ENCODE measurements at regions not wholly inside any gene's neighbourhood (a gene's known extent, or its start where the extent isn't known, plus 50 kb on each side); places are given as distances from the start of the nearest gene placed in this dataset.

DNA sequence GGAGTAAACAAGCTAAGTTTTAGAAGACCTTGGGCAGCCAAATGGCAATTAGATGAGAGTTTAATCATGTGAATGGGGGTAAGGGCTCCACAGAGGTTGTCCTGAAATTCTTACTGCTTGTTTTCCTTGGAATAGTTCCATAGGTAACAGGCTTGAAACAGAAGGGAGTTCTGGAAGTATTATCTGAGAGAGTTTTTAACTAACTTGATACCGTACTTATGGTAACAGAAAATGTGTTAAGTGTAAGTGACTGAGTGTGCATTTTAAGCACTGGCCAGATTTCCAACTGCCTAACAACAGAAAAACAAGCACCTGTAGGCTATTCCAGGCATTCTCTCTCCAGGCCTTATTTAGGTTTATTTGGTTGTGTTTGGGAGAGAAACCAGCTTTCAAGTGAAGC is 414.6 kb upstream of the PDE3A start:
- no CpG with 5 or more reads among the region's 1 CpG for WGBS (ENCODE audit: insufficient coverage)
- H3K27ac Mint-ChIP-seq = no peak overlapping the region
- POLR2A ChIA-PET = no interaction called here
- ATAC-seq (ENCODE audit: low read depth) (no peak), DNase-seq (no peak)
- H3K27me3 Mint-ChIP-seq = no peaks in the 10 kb centered on the region
- H3K4me3 Mint-ChIP-seq = no peak overlapping the region
- H3K27me3 ChIP-seq (replicated peaks in 1 of 4; ENCODE audit: control extremely low read depth in 1 of 4, control insufficient read depth in 3 of 4, insufficient read depth in 4 of 4, low read length in 3 of 4) = no peaks in the 10 kb centered on the region
- H4K20me1 ChIP-seq (ENCODE audit: control insufficient read depth, insufficient read depth, low read length, poor library complexity, severe bottlenecking) = no peaks in the 10 kb centered on the region
- no peaks in the 10 kb centered on the region for H3K4me1 Mint-ChIP-seq
- H3K9ac ChIP-seq (ENCODE audit: low read length) = no peak overlapping the region
- H3K9me3 Mint-ChIP-seq (ENCODE audit: insufficient read depth) = peaks cover under 1% of the 10 kb centered on the region
- H3K79me2 ChIP-seq (ENCODE audit: control insufficient read depth, insufficient read depth, low read length) = no peaks in the 10 kb centered on the region
- CTCF ChIA-PET = no interaction called here
- no peak overlapping the region for H3K27ac ChIP-seq (ENCODE audit: low read length in 2 of 2)
- H2AFZ ChIP-seq (ENCODE audit: insufficient read depth, low read depth, low read length, poor library complexity, severe bottlenecking) = no peak overlapping the region
- no peaks in the 10 kb centered on the region for H3K4me1 ChIP-seq (ENCODE audit: control insufficient read depth in 2 of 2, insufficient read depth in 2 of 2, low read length in 2 of 2)
- H3K4me3 ChIP-seq (ENCODE audit: control extremely low read depth in 1 of 5, extremely low read depth in 1 of 5, insufficient read depth in 1 of 5, low read depth in 2 of 5, low read length in 4 of 5) = no peak overlapping the region
- TF ChIP-seq, protein P1, sequence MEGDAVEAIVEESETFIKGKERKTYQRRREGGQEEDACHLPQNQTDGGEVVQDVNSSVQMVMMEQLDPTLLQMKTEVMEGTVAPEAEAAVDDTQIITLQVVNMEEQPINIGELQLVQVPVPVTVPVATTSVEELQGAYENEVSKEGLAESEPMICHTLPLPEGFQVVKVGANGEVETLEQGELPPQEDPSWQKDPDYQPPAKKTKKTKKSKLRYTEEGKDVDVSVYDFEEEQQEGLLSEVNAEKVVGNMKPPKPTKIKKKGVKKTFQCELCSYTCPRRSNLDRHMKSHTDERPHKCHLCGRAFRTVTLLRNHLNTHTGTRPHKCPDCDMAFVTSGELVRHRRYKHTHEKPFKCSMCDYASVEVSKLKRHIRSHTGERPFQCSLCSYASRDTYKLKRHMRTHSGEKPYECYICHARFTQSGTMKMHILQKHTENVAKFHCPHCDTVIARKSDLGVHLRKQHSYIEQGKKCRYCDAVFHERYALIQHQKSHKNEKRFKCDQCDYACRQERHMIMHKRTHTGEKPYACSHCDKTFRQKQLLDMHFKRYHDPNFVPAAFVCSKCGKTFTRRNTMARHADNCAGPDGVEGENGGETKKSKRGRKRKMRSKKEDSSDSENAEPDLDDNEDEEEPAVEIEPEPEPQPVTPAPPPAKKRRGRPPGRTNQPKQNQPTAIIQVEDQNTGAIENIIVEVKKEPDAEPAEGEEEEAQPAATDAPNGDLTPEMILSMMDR (IDR thresholded peaks at IDR 0.05) = no peak
- no peak for TF ChIP-seq EZH2 (IDR thresholded peaks at IDR 0.05; ENCODE audit: borderline replicate concordance, insufficient read depth, low read depth, low read length, poor library complexity, severe bottlenecking)
- intact Hi-C loops (cut with micrococcal nuclease) = no loop called here
- H3K4me2 ChIP-seq (replicated peaks; ENCODE audit: low read depth, low read length, poor library complexity, severe bottlenecking) = no peak overlapping the region
- peaks cover 0 to 9% (median 0%) of the 10 kb centered on the region in 3 donors for H3K9me3 ChIP-seq (ENCODE audit: control extremely low read depth in 1 of 3, control insufficient read depth in 2 of 3, insufficient read depth in 1 of 3, low read length in 2 of 3)
- no peaks in the 10 kb centered on the region for H3K36me3 ChIP-seq (replicated peaks in 1 of 2; ENCODE audit: control extremely low read depth in 1 of 2, control insufficient read depth in 1 of 2, extremely low read depth in 1 of 2, insufficient read depth in 2 of 2, low read length in 1 of 2)

DNA sequence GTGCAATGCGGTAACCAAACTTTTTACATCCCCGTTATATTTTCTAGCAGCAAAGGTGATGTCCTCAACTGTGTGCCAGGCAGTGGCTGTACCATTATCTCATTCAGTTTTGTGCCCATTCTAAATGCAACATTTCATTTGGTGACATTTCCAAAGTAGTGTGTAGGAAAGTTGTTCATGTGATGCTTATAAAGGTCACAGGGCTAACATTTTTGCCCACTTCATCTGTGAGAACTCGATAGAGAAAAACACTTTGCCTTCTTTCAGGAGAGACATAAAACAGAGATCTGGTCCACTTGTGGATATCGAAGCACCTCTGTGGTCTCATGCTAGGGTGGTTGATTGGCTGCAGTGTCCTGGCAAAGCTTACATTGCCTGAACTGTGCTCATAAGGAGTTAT is 414.2 kb upstream of the PDE3A start:
- CTCF ChIA-PET = no interaction called here
- 95% methylated on average over 4 of the region's 4 CpGs for WGBS (ENCODE audit: insufficient coverage)

More for the DNA sequence above, 414.2 kb upstream of the PDE3A start:
- Histone ChIP-seq H3K36me3 (replicated peaks in 1 of 2; ENCODE audit: control extremely low read depth in 1 of 2, control insufficient read depth in 1 of 2, extremely low read depth in 1 of 2, insufficient read depth in 2 of 2, low read length in 1 of 2) (no peaks in the 10 kb centered on the region), H3K27ac (ENCODE audit: low read length in 2 of 2) (no peak overlapping the region), H3K4me1 (ENCODE audit: control insufficient read depth in 2 of 2, insufficient read depth in 2 of 2, low read length in 2 of 2) (no peaks in the 10 kb centered on the region), H3K4me3 (ENCODE audit: control extremely low read depth in 1 of 5, extremely low read depth in 1 of 5, insufficient read depth in 1 of 5, low read depth in 2 of 5, low read length in 4 of 5) (no peak overlapping the region), H3K79me2 (ENCODE audit: control insufficient read depth, insufficient read depth, low read length) (no peaks in the 10 kb centered on the region), H3K4me2 (replicated peaks; ENCODE audit: low read depth, low read length, poor library complexity, severe bottlenecking) (no peak overlapping the region), H2AFZ (ENCODE audit: insufficient read depth, low read depth, low read length, poor library complexity, severe bottlenecking) (no peak overlapping the region), H3K27me3 (replicated peaks in 1 of 4; ENCODE audit: control extremely low read depth in 1 of 4, control insufficient read depth in 3 of 4, insufficient read depth in 4 of 4, low read length in 3 of 4) (no peaks in the 10 kb centered on the region), H4K20me1 (ENCODE audit: control insufficient read depth, insufficient read depth, low read length, poor library complexity, severe bottlenecking) (no peaks in the 10 kb centered on the region), H3K9me3 (ENCODE audit: control extremely low read depth in 1 of 3, control insufficient read depth in 2 of 3, insufficient read depth in 1 of 3, low read length in 2 of 3) (peaks cover 0 to 9% (median 0%) of the 10 kb centered on the region in 3 donors), H3K9ac (ENCODE audit: low read length) (no peak overlapping the region)
- TF ChIP-seq EZH2 (IDR thresholded peaks at IDR 0.05; ENCODE audit: borderline replicate concordance, insufficient read depth, low read depth, low read length, poor library complexity, severe bottlenecking) = no peak
- TF ChIP-seq, protein P1 (IDR thresholded peaks at IDR 0.05) = no peak
- H3K27ac Mint-ChIP-seq = no peak overlapping the region
- DNase-seq (no peak), ATAC-seq (ENCODE audit: low read depth) (no peak)
- POLR2A ChIA-PET = no interaction called here
- H3K4me1 Mint-ChIP-seq = no peaks in the 10 kb centered on the region
- H3K4me3 Mint-ChIP-seq = no peak overlapping the region
- H3K27me3 Mint-ChIP-seq = no peaks in the 10 kb centered on the region
- intact Hi-C loops (cut with micrococcal nuclease) = no loop called here
- no peaks in the 10 kb centered on the region for H3K9me3 Mint-ChIP-seq (ENCODE audit: insufficient read depth)

Data from B cell (primary cell).